Large intestine (tissue), 3 donors: ENCODE measurements at regions not wholly inside any gene's neighbourhood (a gene's known extent, or its start where the extent isn't known, plus 50 kb on each side); places are given as distances from the start of the nearest gene placed in this dataset.
"Not testable (repeated sequence)": the region's sequence is repeated elsewhere in the genome, so short reads cannot be mapped to it uniquely, and the experiment has no call there.

Source experiments
- DNase-seq, 2 donors: peaks; one replicate each; pipeline versions ENCODE4 v3.0.0 to v3.0.0-alpha.2; 2013
- H3K27ac ChIP-seq: one replicate; pipeline ENCODE4 v1.5.1; 2013; ENCODE audit warnings: low read length
- H3K27me3 ChIP-seq: 2 replicates; pipeline ENCODE4 v1.6.1; 2013; ENCODE audit warnings: low read length; ENCODE audit not compliant: control insufficient read depth, insufficient read depth
- H3K36me3 ChIP-seq: 2 replicates; pipeline ENCODE4 v1.6.1; 2013; ENCODE audit warnings: low read length; ENCODE audit not compliant: control insufficient read depth, insufficient read depth
- H3K4me1 ChIP-seq: one replicate; pipeline ENCODE4 v1.6.1; 2013; ENCODE audit warnings: low read length; ENCODE audit not compliant: control insufficient read depth, insufficient read depth
- H3K4me3 ChIP-seq: one replicate; pipeline ENCODE4 v1.5.1; 2013; ENCODE audit warnings: low read length
- H3K9me3 ChIP-seq: one replicate; pipeline ENCODE4 v1.6.1; 2013; ENCODE audit warnings: mild to moderate bottlenecking, low read depth, low read length, moderate library complexity; ENCODE audit not compliant: control insufficient read depth
- WGBS: methylation state at CpG from one replicate; pipeline ENCODE4 v1.1.5; 2013; ENCODE audit warnings: low lambda C conversion rate; ENCODE audit not compliant: insufficient coverage; 5-methylcytosine and 5-hydroxymethylcytosine counted together

DNA sequence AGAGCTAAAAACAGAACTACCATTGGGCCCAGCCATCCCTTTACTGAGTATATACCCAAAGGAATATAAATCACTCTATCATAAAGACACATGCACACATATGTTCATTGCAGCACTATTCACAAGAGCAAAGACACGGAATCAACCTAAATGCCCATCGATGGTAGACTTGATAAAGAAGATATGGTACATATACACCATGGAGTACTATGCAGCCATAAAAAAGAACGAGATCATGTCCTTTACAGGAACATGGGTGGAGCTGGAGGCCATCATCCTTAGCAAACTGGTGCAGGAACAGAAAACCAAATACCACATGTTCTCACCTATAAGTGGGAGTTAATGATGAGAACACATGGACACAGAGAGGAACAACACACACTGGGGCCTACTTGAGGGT lies 227.1 kb upstream of the RBBP8 start:
- H3K4me3 ChIP-seq, H3K27ac ChIP-seq, H3K9me3 ChIP-seq, DNase-seq, H3K36me3 ChIP-seq, H3K27me3 ChIP-seq: not testable (repeated sequence)
- no CpG with 5 or more reads among the region's 3 CpGs for WGBS
- H3K4me1 ChIP-seq: peaks cover 18% of the 10 kb centered on the region

DNA sequence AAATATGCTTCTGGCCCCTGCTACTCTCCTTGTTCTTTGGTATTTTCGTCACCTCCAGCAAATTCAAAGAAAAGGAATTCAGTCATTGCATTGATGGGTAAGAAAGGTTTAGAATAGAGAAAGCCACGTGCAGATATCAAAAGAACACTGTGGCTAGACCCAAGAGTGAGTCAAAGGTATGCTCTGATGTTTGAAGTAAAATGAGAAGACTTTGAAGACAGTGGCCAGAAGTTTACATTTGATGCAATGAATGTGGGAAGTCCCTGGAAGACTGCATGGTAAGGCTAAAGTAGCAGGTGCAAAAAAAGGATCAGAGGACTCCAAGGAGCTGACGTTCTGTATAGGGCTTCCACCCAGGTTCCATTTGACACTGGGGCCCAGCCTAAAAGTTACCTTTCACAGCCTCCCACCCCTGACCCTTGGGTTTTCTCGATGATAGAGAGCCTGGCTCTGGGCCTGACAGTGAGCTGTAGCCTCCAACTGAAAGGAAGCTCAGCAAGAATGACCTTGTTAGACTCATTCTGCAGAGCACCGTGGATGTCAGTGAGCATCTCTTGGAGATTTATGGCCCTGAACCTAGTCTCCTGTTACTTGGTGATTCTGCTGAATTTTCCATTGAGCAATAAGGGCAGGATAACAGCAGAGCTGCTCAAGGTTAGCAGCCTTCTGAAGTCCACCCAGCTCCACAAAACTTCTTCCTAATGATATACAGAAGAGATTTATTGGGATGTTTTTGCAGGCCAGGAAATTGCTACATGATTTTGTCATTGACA lies 223.7 kb upstream of the RBBP8 start:
- H3K27ac ChIP-seq: peak overlapping the region; percentile 98
- H3K27me3 ChIP-seq: no peaks in the 10 kb centered on the region
- H3K9me3 ChIP-seq: no peaks in the 10 kb centered on the region
- no peak overlapping the region for H3K4me3 ChIP-seq
- WGBS: 92% methylated on average over 2 of the region's 5 CpGs
- H3K4me1 ChIP-seq: peaks cover 24% of the 10 kb centered on the region
- no peaks in the 10 kb centered on the region for H3K36me3 ChIP-seq
- DNase-seq: peak; percentile 60 to 81

DNA sequence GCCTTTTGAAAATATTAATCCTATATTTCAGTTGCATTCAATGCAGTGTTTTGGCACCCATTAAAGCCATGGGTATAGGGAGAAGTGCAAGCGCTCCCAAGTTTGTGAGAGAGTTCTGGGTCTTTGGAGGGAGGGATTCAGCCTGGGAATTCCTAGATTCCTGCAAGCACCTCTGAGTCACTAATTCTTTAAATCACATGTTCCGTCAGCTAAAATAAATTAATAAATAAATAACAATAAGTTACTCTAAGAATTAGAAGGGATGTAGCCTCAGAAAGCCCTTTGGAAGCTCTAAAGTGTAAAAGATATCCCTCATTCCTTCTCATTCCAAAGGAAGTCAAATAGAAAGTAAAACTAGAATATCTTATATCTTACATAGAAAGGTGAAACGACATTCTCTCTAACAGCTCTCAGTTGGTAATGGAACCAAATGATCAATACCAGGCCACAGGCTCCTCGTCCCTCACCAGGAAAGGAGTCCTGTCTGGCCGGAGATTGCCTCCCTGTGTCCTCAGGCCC lies 222.4 kb upstream of the RBBP8 start:
- no peaks in the 10 kb centered on the region for H3K27me3 ChIP-seq
- H3K4me1 ChIP-seq: peaks cover 24% of the 10 kb centered on the region
- no peaks in the 10 kb centered on the region for H3K36me3 ChIP-seq
- no peak for DNase-seq
- H3K4me3 ChIP-seq: peak overlapping the region; percentile 43
- WGBS: 67% methylated on average over 1 of the region's 5 CpGs
- no peaks in the 10 kb centered on the region for H3K9me3 ChIP-seq
- H3K27ac ChIP-seq: peak overlapping the region; percentile 98

DNA sequence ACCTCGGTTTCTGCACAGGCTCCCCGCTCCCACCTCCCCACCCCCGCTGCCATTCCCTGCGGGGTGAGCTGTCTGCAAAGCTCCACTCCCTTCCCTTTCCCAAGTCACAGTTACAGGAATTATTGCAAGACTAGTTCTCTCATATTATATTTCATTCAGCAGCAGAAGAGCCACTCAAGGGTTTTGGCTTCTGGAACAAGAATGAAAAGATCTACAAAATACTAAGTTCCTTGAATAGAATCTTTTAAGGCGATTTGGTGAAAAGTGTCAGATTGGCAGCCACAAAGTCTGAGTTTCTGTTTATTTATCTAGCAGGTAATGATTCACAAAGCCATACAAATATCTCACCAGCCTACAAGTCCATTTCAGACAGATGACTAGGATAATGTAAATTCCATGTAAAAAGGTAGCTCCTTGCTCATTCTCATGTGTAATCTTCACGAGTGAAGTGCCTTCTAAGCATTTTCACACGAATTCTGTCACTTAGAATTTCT lies 221.9 kb upstream of the RBBP8 start:
- DNase-seq: peak; percentile 45 to 88
- Histone ChIP-seq H3K9me3 (no peaks in the 10 kb centered on the region), H3K36me3 (no peaks in the 10 kb centered on the region), H3K4me3 (peak overlapping the region; percentile 43), H3K4me1 (peaks cover 24% of the 10 kb centered on the region), H3K27me3 (no peaks in the 10 kb centered on the region), H3K27ac (peak overlapping the region; percentile 98)
- 19% methylated on average over 3 of the region's 7 CpGs for WGBS

DNA sequence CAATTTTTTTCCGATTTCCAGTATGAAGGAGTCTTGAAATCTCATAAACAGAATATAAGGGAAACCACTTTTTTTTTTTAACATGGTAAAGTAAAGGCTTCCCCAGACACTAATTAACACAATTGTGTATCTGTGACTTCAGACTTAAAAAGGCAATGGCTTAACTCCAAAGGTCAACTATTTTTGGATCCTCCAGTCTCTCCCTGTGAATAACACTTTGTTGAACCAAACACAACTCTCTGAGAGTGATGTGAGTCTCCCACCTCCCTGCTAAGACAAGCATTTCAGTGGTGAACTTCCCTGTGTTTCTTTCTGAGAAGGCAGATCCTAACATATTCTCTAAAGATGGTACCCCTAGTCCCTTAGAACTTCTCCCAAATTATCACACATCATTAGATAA lies 219.6 kb upstream of the RBBP8 start:
- no peak for DNase-seq
- no peaks in the 10 kb centered on the region for H3K27me3 ChIP-seq
- no CpG with 5 or more reads among the region's 1 CpG for WGBS
- H3K4me3 ChIP-seq: no peak overlapping the region
- no peaks in the 10 kb centered on the region for H3K9me3 ChIP-seq
- peaks cover 24% of the 10 kb centered on the region for H3K4me1 ChIP-seq
- H3K27ac ChIP-seq: no peak overlapping the region
- no peaks in the 10 kb centered on the region for H3K36me3 ChIP-seq

DNA sequence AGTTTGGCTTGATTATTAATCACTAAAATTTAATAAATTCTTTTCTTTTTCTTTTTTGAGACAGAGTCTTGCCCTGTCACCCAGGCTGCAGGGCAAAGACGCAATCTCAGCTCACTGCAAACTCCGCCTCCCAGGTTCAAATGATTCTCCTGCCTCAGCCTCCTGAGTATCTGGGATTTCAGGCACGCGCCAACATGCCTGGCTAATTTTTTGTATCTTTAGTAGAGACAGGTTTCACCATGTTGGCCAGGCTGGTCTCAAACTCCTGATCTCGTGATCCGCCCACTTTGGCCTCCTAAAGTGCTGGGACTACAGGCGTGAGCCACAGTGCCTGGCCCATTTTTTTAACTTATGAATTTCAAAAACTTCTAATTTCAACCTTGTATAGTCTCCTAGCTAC lies 215.6 kb upstream of the RBBP8 start:
- not testable (repeated sequence) for DNase-seq, H3K36me3 ChIP-seq, H3K4me1 ChIP-seq, H3K4me3 ChIP-seq, H3K27me3 ChIP-seq, H3K9me3 ChIP-seq, H3K27ac ChIP-seq
- no CpG with 5 or more reads among the region's 7 CpGs for WGBS

DNA sequence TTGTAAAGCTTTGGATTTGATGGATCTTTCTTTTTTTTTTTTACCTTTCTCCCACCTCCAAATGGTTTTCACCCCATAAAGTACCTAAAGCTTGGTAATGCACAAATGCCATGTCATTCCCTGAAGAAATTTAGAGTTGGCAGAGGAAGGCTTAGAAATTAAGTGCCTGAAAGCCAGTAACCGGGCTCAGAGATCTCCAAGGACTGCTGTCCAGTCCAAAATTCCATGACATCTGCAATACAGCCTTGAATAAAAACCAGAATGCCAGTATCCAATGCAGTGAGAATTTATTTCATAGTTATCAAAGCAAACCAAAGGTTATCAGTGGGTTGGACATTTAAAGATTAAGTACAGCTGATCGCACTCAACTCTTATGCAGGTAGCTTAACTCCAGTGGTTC lies 209.9 kb upstream of the RBBP8 start:
- 40% methylated on average over 1 of the region's 2 CpGs for WGBS
- H3K36me3 ChIP-seq: no peaks in the 10 kb centered on the region
- H3K27me3 ChIP-seq: no peaks in the 10 kb centered on the region
- H3K4me1 ChIP-seq: peaks cover 28% of the 10 kb centered on the region
- no peaks in the 10 kb centered on the region for H3K9me3 ChIP-seq
- H3K27ac ChIP-seq: peak overlapping the region; percentile 90
- DNase-seq: no peak
- no peak overlapping the region for H3K4me3 ChIP-seq

DNA sequence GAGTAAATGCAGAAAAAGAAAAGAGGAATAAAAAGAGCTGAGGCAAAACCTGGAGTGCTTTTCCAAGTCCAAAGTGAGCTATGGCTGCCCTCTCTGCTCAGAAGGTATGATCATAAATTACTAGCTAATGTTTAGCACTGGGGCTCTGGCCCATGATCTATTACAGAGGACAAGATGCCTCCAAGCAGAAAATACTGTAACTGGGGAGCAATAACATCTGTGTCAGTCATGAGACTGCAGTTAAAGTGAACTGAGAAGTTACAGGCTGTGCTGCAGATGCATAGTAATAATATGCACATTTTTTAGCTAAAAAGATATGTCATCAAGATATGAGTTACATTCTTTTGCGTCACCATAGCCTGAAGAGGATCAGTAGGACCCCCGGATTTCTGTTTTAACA lies 209.4 kb upstream of the RBBP8 start:
- WGBS: 80% methylated on average over 1 of the region's 2 CpGs

DNA sequence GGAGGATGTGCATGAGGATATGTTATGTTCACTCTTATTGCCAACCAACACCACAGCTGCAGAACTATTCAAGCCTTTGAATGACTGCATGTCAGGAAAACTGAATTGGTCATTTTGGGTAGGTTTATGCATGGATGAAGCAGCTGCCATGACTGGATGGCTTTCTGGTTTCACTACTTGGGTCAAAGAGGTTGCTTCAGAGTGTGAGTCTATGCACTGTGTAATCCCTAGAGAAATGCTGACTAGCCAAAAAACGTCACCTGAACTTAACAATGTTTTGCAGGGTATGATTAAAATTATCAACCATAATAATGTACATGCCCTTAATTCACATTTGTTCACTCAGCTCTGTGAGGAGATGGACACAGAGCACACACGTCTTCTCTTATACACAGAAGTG lies 206.7 kb upstream of the RBBP8 start:
- Histone ChIP-seq H3K27ac (peak overlapping the region; percentile 40), H3K9me3 (no peaks in the 10 kb centered on the region), H3K4me3 (no peak overlapping the region), H3K4me1 (peaks cover 39% of the 10 kb centered on the region), H3K27me3 (no peaks in the 10 kb centered on the region), H3K36me3 (no peaks in the 10 kb centered on the region)
- WGBS: no CpG with 5 or more reads among the region's 2 CpGs
- peak; percentile 24 to 33 for DNase-seq

More for the DNA sequence above, 209.4 kb upstream of the RBBP8 start:
- Histone ChIP-seq H3K27me3 (no peaks in the 10 kb centered on the region), H3K4me3 (no peak overlapping the region), H3K36me3 (no peaks in the 10 kb centered on the region), H3K4me1 (peaks cover 33% of the 10 kb centered on the region), H3K27ac (peak overlapping the region; percentile 90), H3K9me3 (no peaks in the 10 kb centered on the region)
- peak; percentile 82 to 88 for DNase-seq

DNA sequence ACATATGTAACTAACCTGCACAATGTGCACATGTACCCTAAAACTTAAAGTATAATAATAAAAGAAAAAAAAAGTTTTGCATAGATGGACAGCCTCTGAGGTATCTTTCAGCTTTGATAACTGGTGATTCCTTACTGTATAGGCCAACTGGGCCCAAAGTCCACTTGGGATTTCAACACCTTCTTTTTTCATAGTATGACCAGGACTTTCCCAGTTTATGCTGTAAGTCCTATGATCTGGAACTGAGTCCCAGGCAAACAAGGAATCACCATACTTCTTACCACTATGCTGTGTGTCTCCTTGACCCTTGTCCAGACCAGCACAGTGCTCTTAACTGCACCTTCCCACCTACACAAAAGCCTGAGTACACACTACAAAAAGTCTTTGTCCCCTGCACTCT lies 205.1 kb upstream of the RBBP8 start:
- Histone ChIP-seq H3K9me3 (no peaks in the 10 kb centered on the region), H3K4me3 (no peak overlapping the region), H3K4me1 (peaks cover 35% of the 10 kb centered on the region), H3K27me3 (no peaks in the 10 kb centered on the region), H3K36me3 (no peaks in the 10 kb centered on the region), H3K27ac (peak overlapping the region; percentile 86)
- peak; percentile 83 to 92 for DNase-seq
